GM19455 (cell line): ENCODE measurements at regions not wholly inside any gene's neighbourhood (a gene's known extent, or its start where the extent isn't known, plus 50 kb on each side); places are given as distances from the start of the nearest gene placed in this dataset.
"Not testable (repeated sequence)": the region's sequence is repeated elsewhere in the genome, so short reads cannot be mapped to it uniquely, and the experiment has no call there.

Experiments used
- ATAC-seq: cut with Tn5 transposase; IDR thresholded peaks from one replicate; pipeline ENCODE4 v1.9.1; 2021; ENCODE audit not compliant: unreplicated experiment

DNA sequence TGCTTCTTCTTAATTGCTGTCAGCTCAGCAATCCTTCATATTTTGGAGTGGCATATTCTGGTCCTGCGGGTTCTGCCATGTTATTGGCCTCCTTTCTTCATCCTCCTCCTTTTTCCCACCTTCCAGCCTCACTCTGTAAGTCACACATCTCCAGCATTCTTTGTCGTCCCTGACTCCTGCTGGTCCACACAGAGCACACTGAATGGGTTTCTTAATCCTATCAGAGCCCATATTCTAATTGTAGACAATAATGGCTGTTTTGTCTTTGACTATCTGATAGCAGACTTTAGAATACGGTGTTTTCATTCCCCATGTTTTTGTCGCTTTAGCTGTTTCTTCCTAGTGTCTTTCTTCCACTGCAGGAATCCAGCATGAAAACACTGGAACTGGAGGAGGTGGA lies 389.6 kb downstream of the REEP3 start:
- ATAC-seq = no peak

DNA sequence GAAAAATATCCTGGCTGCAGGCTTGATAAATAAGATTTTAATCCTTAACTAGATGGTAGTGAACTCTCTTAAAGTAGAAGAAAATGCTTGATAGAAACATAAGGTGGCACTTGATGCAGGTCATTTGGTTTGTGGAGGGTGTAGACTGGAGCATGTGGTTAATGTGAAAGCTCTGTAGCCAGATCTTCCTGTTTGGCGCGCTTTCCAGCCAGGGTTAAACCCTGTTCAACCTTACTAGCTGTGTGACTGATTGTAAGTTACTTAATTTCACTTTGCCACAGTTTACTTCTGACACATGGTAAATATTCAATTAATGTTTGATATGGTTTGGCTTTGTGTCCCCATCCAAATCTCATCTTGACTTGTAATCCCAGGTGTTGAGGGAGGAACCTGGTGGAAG lies 394.0 kb downstream of the REEP3 start:
- ATAC-seq = no peak

DNA sequence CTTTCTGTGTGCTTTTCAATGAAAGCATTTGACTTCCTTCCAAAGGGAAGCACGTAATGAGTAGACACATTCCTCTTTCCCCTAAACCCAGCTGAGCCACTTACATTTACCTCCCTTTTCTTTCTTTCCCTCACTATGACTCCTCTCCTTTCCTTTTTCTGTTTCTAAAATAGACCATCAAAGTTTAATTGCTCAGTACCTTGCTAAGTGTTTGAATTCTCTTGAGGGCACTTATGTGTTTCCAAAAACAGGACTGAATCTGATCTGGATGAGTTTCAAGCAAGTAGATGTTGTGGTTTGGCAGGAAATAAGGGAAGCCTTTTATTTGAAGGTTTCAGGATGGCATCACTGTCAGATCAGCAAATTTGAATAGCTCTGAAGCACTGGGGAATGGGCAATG lies 396.2 kb downstream of the REEP3 start:
- no peak for ATAC-seq

DNA sequence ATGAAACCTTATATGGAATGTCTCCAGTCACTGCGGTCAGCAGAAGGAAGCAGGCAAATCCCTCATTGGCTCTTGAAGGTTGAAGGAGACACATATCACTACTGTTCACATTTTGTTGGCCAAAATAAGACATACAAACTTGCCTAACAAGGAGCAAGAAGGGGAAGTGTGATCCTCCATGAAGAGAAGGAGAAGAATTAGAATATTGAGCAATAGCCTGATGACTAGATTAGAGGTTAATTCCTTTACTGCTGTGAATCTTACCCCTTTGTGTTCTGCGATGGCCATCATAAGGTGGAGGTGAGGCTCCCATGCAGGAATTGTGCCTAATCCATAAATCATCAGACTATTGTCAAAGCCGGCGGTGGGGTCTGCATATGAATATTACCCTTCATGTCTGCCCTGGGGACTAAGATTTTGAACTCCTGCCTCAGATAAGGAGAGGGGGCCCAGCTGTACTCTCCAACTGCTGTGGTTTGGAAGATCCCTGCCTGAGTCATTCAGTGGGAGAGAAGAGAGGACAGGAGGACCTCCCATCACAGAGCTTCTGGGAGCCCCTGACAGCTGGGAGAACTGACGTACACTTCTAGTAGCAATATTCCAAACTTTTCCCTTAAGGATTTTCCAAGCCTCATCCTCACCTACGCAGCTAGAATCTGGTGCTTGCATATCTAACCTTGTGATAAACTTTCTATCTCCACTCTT lies 398.5 kb downstream of the REEP3 start:
- ATAC-seq = no peak

DNA sequence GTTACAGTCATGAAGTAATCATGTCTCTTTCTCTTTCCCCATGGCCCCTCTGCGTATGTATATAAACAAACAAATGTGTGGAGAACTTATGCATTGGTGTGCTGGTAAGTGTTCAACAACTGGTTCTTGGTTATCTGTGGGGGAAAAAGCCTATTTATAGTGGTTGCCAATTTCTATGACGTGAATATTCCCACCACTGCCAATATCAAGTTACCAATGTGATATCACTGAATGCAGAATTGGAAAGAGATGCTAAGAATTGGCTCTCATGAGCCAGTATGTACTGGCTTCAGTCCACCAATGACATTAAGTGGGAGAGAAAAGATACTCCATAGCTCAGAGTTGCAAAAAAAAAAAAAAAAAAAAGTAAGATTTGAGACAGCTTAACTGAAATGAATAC lies 399.7 kb downstream of the REEP3 start:
- no peak for ATAC-seq

DNA sequence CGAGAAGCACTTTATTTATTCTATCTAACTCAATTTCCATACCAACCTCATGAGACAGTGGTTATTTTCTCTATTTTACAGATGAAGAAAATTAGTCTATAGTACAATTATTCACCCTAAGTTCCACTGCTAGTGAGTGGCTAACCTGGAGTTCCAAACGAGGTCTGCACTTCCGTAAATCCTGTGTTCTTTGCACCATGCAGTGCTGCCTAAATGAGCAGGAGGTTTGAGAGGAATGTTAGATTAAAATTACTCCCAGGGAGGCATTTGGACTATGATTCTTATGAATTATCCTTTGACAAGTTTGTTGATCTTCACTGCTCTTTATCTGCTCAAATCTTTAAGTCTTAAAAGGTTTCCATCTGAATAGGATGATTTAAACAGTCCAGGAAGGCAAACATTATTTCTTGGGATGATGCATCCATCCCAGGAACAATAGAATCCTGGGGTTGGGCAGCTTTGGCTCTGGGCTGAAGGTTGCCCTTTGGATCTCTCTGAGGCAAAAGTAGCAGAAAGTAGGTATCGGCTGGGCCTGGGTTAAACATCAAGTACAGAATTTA lies 400.8 kb downstream of the REEP3 start:
- ATAC-seq = no peak

DNA sequence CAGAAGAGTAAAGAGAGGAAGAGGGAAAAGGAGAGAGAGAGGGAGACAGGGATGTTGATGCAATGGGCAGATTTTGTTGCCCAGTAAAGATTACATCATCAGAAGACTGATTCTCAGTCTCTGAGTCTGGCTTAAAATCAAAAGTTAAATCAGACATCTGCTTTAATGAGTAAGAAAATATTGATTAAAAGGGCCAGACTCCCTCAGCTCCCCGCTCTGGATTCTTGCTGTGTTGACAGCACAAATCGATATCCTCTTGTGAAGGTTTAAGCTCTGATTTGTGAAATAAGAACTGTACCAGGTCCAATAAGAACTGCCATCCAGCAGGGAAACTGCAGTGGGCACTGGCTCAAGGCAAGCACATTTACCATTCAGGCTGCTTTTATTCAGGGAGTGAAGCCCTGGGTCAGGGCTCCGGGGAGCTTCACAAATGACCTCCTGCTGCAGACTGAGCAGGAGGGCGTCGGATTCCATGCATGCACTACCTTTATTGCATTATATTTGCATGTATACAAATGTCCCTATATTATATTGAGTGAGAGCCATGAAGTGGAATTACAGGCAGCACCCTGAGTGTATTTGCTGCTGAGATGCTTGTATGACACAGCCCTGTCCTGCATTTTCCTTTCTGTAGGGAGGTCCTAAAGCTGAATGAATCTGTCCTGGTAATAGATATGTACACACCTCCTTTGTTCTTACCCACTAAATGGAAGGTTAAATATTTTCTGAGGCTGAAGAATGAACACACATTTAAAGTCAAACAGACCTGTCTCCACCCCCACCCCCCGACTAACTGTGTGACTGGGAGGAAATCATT lies 401.5 kb downstream of the REEP3 start:
- no peak for ATAC-seq

DNA sequence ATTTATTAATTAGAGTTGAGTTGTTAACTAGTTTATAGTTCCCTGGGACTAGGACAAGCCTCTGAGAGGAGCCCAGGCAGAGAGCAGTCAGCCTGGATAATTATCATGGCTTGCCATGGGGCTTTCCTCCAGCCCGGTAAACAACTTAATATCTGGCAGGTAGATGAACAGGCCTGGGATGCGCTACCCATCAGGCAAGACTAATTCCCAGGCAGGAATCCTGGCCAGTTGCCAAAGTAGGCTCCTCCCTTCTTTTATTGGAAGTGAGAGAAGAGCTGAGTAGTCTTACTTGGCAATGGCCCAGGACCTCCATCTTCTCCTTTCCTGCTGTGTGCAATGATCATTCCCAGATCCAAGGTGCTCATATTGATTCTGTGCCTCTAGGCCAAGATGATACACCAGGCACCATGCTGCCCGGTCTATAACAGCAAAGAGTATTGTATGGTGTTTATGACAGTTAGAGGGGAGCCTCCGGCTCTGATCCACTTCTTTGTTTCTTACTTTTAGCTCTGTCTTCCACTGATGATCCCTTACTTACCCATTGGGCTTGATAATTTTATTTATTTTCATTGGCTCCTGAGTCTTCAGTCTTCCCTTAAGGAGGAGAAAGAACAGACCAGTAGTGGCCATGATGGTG lies 408.7 kb downstream of the REEP3 start:
- no peak for ATAC-seq

DNA sequence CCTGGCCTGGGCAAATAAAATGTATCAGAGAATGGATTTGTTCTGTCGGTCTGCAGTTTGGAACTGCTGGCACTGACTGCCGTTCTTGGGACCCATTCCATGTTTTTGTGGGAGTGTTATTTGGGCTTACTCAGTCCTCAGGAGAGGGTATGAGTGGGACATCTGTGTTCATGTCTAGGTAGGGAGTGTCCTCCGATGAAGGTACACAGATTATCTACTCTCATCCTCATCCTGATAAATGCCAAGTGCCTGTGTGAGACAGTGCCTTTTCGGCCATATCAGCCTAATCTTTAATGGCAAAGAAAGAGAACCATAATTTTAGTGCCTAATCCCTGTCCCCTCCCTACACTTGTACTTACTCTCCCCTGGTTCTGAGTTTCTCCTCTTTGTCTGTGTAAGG lies 409.4 kb downstream of the REEP3 start:
- ATAC-seq = no peak

DNA sequence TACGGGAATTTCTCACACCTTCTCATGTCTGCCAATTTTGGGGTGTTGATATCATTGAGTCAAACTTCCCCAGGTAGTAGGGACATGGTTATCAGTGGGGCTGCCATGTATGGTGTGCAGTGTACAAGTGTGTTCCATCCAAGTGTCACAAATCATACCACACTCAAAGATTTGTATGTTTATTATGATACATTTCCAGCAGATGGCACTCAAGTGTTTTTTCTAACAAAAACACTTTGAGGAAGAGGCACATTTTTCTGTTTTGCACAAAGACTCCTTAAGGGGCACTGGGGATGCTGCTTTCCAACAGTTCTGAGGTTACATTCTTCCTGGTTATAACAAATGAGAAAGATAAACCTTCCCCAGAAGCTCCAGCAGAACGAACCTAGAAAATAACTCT lies 414.5 kb downstream of the REEP3 start:
- ATAC-seq = no peak

DNA sequence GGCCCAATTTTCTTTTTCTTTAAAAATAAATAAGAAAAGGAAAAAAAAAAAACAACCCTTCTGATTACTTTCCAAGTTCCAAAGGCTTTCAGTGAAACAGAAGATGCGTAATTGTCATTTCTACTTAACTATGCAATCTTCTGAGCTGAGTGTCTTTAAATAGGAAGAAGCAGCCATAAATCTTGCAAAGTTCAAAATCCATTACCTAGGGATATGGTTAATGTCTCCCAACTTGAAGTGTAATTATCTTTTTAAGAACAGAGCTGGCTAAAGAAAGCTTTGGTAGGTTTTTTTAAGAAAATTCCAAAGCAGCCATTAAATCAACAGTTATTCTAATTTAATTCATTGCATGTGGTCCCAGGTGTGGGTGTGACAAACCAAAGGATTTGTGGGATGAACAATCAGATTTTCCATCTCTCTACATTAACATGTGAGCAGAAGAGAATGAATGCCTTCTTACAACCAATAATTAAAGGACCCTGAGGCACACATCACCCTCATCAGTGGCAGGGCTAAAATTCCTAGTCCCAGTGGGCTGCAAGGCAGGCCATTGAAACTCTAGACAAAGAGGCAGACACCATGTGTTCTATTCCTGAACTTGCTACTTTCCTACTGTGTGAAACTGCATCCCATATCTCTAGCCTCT lies 419.2 kb downstream of the REEP3 start:
- no peak for ATAC-seq

DNA sequence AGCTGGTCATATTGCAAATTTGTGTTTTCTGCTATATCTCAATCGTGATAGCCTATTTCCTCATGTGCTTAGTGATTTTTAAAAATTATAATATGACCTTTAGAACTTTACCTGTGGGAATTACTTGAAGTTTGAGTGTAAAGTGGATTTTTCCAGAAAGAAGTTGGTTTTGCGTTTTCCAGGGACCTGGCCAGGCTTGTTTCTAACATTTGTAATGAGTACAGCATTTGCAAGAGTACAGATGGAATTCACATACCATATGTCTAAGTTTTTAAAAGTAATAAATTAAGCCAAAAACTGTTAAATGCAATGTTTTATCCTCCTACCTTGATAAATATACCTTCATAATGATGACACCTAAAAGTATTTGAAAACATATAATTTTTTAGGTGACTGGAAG lies 443.2 kb downstream of the REEP3 start:
- no peak for ATAC-seq

DNA sequence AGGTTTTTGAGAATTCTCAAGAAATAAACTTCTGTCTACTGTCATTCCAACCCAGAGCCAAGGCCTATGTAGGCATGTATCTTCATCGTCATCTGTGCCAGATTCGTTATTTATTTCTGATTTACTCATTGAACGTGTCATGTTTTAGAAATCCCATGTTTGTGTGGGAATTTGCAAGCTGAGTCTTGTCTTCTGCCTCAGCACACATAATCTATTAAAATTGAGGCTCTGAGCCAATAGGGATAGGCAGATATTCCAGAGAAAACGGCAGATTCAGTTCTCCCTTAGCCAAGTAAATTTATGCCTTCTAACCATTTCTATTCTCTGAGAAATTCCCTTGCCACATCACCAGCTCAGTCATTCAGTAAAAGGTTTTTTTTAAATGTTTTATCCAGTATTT lies 444.6 kb downstream of the REEP3 start:
- ATAC-seq = no peak

DNA sequence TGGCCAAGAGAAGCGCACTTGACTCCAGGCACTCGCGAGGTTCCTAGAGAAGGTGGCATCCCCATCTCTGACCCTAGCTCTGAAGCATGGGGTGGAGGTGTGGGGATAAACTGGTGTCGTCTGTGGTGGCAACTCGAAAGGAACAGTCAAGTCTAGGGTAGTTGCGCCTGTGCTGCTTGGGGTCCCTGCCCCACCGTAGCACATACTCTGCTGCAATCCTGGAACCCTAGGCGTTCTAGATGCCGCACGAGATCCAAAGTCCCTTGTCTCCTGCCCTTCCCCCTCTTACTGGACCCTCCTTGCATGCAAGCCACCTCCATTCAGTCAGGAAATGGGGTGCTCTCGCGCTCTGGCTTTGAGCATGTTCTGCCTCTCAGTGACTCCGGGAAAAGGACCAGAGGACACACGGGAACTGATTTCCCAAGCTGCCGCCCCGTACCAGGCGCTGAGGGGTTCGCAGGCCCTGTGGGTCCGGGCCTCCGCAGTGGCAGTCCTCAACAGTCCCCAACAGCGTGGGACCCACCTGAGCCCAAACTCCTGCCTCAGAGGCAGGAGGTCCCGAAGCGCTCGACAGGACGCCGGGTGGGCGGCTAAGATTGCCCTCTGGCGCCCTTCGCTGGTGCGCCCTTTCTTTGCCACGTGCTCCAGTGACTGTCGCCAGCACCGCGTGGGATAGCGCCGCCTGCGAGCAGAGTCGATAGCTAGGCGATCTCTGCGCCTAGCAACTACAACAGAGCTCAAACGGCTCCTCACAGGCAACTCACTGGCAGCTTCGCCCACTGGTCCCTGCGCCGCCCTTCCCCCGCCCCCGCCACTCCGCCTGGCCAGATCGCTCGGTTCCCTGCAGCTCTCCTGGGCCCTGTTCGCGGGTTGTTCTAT lies 452.0 kb downstream of the REEP3 start:
- ATAC-seq = no peak

DNA sequence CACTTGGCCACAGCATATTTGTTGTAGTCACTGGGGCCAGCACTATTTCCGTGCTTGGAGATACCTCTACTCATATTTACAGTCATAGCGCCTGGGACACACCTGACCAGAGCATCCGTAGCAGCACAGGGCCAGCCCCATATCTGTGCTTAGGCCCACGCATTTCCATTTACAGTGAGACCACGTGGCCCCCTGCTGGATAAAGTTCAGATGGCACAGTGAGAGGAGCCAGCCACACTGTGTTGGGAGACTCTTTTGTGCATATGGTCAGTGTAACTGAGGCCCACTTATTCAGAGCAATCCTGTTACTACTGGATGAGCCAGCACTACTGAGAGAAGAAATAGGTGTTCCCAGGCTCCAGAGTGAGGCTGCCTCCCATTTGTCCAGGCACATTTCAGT lies 455.3 kb downstream of the REEP3 start:
- ATAC-seq = peak; percentile 97

DNA sequence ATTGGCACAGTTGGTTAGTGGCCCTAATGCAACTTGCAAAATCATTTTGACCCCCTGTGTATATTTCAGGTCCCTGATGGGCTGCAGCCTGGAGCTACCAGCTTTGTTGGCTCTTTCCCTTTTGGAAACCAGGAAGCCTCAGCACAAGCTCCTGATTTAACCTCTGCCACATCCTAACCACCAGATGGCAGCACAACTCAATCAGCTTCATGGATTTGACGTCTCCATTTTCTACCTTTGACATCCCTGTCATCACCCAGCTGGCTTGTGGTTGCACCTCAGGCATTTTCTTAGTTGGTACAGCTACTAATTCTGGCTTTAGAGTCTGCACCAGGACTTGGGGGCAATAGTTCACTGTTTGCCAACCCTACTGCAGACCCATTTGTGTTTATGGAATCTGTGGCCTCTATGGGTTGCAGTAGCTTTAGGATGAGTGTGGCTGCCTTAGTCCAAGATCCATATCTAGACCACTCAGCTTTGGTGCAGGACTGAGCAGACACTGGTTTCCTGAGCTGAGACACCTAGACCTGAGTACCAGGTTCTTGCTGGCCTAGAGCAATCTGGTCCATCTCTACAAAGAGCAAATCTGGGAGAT lies 456.2 kb downstream of the REEP3 start:
- ATAC-seq = peak; percentile 56

DNA sequence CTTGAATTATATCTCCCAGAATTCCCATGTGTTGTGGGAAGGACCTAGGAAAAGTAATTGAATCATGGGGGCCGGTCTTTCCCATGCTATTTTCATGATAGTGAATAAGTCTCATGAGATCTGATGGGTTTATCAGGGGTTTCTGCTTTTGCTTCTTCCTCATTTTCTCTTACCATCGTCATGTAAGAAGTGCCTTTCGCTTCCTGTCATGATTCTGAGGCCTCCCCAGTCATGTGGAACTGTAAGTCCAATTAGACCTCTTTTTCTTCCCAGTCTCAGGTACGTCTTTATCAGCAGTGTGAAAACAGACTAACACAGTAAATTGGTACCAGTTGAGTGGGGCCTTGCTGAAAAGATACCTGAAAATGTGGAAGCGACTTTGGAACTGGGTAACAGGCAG lies 459.7 kb downstream of the REEP3 start:
- not testable (repeated sequence) for ATAC-seq

DNA sequence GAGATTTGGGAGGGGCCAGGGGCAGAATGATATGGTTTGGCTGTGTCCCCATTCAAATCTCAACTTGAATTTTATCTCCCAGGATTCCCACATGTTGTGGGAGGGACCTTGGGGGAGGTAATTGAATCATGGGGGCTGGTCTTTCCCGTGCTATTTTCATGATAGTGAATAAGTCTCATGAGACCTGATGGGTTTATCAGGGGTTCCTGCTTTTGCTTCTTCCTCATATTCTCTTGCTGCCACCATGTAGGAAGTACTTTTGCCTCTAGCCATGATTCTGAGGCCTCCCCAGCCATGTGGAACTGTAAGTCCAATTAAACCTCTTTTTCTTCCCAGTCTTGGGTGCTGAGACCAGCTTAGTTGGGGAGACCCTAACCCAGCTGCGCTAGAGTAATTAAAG lies 462.9 kb downstream of the REEP3 start:
- ATAC-seq = not testable (repeated sequence)

DNA sequence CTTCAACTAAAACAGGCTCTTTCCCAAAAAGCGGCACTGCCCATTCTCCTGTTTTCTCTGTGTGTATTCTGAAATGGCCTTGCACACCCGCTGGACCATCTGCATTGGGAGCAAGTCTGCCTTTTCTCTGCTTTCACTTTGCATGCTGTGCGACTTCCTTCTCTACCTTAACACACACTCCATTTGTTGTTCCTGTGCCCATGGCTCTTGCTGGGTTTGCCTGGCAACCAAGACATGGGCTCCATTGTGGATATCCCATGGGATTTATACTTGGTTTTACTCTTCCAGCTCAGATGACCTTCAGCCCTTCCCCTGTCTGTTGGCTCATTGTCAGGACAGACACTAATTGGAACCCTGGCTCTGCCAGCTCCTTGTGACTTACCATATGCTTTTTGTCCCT lies 465.3 kb downstream of the REEP3 start:
- no peak for ATAC-seq

DNA sequence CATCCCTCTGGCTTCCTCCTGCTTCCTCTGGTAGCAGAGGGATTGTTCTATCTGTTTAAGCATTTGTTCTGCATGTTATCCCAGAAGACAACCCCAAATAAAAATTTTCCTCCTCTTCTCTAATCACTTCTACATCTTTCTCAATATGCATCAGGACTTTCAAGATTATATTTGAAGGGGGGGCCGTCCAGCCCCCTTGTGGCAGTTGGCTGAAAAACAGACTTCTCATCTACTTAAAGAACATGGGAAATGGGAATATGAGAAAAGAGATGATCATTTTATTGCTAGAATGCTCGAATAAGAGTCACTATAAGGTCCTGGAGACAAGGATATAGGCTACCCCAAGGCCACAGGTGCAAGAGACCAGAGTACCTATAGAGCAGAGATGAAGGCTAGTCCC lies 466.0 kb downstream of the REEP3 start:
- no peak for ATAC-seq
